Glutamatergic neuron (in vitro differentiated cells): ENCODE measurements at regions not wholly inside any gene's neighbourhood (a gene's known extent, or its start where the extent isn't known, plus 50 kb on each side); places are given as distances from the start of the nearest gene placed in this dataset.

Experiments
- DNase-seq: peaks from one replicate; pipeline ENCODE4 v3.0.0; 2022
- H3K27ac Mint-ChIP-seq: one replicate; pipeline ENCODE4 v1.8.0; 2020; ENCODE audit warnings: mild to moderate bottlenecking, mixed read lengths, inconsistent platforms; ENCODE audit not compliant: unreplicated experiment
- H3K27me3 Mint-ChIP-seq: one replicate; pipeline ENCODE4 v1.8.0; 2020; ENCODE audit warnings: mild to moderate bottlenecking, moderate library complexity, mixed read lengths, inconsistent platforms; ENCODE audit not compliant: unreplicated experiment
- H3K36me3 Mint-ChIP-seq: one replicate; pipeline ENCODE4 v1.8.0; 2020; ENCODE audit warnings: mild to moderate bottlenecking, mixed read lengths, inconsistent platforms; ENCODE audit not compliant: unreplicated experiment
- H3K4me1 Mint-ChIP-seq: one replicate; pipeline ENCODE4 v1.8.0; 2020; ENCODE audit warnings: mild to moderate bottlenecking, low read depth, mixed read lengths, inconsistent platforms; ENCODE audit not compliant: unreplicated experiment
- H3K4me3 Mint-ChIP-seq: one replicate; pipeline ENCODE4 v1.8.0; 2020; ENCODE audit warnings: mild to moderate bottlenecking, mixed read lengths, inconsistent platforms; ENCODE audit not compliant: unreplicated experiment
- H3K9me3 Mint-ChIP-seq: one replicate; pipeline ENCODE4 v1.8.0; 2020; ENCODE audit warnings: mild to moderate bottlenecking, moderate library complexity, mixed read lengths, inconsistent platforms; ENCODE audit not compliant: unreplicated experiment
- CTCF ChIP-seq: fragments of 200-600 bp; sonication (generic); IDR thresholded peaks from one replicate; pipeline ENCODE4 v1.5.0; 2021; ENCODE audit not compliant: partially characterized antibody, unreplicated experiment

- Mint-ChIP-seq H3K36me3 (no peaks in the 10 kb centered on the region), H3K4me3 (no peak overlapping the region), H3K27ac (no peak overlapping the region), H3K27me3 (no peaks in the 10 kb centered on the region), H3K4me1 (no peaks in the 10 kb centered on the region), H3K9me3 (no peaks in the 10 kb centered on the region)
- TF ChIP-seq CTCF, result no peak
- DNase-seq, result no peak
Measured at GRCh38 chr2:21415234-21415633, 291.5 kb downstream of the TDRD15 start.

GRCh38 chr2:21416226-21416625 lies 292.5 kb downstream of the TDRD15 start:
- TF ChIP-seq CTCF, result no peak
- Mint-ChIP-seq H3K27ac (no peak overlapping the region), H3K9me3 (no peaks in the 10 kb centered on the region), H3K36me3 (no peaks in the 10 kb centered on the region), H3K4me1 (no peaks in the 10 kb centered on the region), H3K27me3 (no peaks in the 10 kb centered on the region), H3K4me3 (no peak overlapping the region)
- DNase-seq, result no peak

GRCh38 chr2:21418456-21418855 lies 294.7 kb downstream of the TDRD15 start:
- Mint-ChIP-seq H3K4me3 (no peak overlapping the region), H3K4me1 (no peaks in the 10 kb centered on the region), H3K9me3 (no peaks in the 10 kb centered on the region), H3K36me3 (no peaks in the 10 kb centered on the region), H3K27ac (no peak overlapping the region), H3K27me3 (peaks cover 2% of the 10 kb centered on the region)
- no peak for DNase-seq
- no peak for TF ChIP-seq CTCF

GRCh38 chr2:21420553-21421335 lies 297.0 kb downstream of the TDRD15 start:
- no peaks in the 10 kb centered on the region for H3K4me1 Mint-ChIP-seq
- H3K27ac Mint-ChIP-seq, result no peak overlapping the region
- H3K4me3 Mint-ChIP-seq, result no peak overlapping the region

More at GRCh38 chr2:21420553-21421335, 297.0 kb downstream of the TDRD15 start:
- Mint-ChIP-seq H3K36me3 (no peaks in the 10 kb centered on the region), H3K27me3 (peaks cover 2% of the 10 kb centered on the region), H3K9me3 (no peaks in the 10 kb centered on the region)
- no peak for DNase-seq
- TF ChIP-seq CTCF, result no peak
